Activated gamma-delta T cell treated with Interleukin-2 at 50 U/mL for 16 hours (primary cell): ENCODE measurements at regions not wholly inside any gene's neighbourhood (a gene's known extent, or its start where the extent isn't known, plus 50 kb on each side); places are given as distances from the start of the nearest gene placed in this dataset.
"Not testable (repeated sequence)": the region's sequence is repeated elsewhere in the genome, so short reads cannot be mapped to it uniquely, and the experiment has no call there.

Experiments
- DNase-seq: peaks from one replicate; pipeline ENCODE4 v3.0.0-alpha.2; 2020

GRCh38 chr1:219067350-219067712 is 106.3 kb upstream of the LYPLAL1 start:
- no peak for DNase-seq

DNA sequence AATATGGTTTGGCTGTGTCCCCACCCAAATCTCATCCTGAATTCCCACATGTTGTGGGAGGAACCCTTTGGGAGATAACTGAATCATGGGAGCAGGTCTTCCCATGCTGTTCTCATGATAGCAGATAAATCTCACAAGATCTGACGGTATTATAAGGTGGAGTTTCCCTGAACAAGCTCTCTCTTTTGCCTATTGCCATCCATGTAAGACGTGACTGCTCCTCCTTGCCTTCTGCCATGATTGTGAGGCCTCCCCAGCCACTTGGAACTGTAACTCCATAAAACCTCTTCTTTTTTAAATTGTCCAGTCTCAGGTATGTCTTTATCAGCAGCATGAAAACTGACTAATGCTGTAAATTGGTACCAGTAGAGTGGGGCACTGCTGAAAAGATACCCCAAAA is 103.3 kb upstream of the LYPLAL1 start:
- DNase-seq = not testable (repeated sequence)

DNA sequence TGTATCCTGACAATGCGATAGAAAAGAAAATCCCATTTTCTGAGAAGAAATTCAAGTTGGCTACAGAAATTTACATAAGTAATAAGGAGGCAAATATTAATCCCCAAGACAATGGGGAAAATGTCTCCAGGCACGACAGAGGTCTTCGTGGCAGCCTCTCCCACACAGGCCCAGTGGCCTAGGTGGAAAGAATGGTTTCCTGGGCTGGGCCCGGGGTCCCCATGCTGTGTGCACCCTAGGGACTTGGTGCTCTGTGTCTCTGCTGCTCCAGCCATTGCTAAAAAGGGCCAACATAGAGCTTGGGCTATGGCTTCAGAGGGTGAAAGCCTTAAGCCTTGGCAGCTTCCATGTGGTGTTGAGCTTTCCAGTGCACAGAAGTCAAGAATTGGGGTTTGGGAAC is 102.5 kb upstream of the LYPLAL1 start:
- no peak for DNase-seq

DNA sequence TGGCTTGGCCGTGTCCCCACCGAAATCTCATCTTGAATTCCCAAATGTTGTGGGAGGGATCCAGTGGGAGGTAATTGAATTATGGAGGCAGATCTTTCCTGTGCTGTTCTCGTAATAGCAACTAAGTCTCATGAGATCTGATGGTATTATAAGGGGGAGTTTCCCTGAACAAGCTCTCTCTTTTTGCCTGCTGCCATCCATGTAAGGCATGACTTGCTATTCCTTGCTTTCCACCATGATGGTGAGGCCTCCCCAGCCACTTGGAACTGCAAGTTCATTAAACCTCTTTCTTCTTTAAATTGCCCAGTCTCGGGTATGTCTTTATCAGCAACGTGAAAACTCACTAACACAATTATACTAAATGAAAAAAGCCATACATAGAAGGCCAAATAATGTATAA is 101.3 kb upstream of the LYPLAL1 start:
- no peak for DNase-seq

DNA sequence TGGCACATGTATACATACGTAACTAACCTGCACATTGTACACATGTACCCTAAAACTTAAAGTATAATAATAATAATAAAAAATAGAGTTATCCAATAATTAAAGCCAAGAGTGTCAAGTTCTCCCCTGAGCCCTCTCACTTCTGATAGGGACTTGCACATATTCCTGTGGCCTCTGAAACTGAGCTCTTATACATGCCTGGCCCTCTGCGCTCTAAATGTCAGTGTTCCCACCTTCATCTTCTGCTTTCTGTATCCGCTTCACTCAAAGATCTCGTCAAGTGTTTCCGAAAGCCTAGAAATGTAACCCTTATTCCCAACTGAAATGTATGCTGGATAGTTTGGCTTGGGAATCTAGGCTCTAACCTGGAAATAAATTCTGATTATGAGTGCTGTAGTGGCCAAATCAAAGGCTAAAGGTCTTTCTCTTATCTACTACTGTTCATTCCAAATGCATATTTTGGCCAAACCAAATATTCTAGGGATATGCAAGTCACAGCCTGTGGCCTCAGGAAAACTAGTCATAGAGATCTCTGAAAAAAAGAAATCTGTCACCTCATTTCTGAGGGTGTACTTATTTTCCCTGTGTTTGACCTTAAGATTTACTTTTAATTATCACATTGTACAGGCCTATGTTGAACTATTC is 99.5 kb upstream of the LYPLAL1 start:
- no peak for DNase-seq

- DNase-seq = no peak
Measured at GRCh38 chr1:219075121-219075879, 98.4 kb upstream of the LYPLAL1 start.

GRCh38 chr1:219076326-219076937 is 97.2 kb upstream of the LYPLAL1 start:
- DNase-seq = no peak

DNA sequence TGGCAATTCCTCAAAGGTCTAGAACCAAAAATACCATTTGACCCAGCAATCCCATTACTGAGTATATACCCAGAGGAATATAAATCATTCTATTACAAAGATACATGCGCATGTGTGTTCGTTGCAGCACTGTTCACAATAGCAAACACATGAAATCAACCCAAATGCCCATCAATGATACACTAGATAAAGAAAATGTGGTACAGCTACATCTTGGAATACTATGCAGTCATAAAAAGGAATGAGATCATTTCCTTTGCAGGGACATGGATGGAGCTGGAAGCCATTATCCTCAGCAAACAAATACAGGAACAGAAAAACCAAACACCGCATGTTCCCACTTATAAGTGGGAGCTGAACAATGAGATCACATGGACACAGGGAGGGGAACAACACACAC is 95.9 kb upstream of the LYPLAL1 start:
- DNase-seq = not testable (repeated sequence)

DNA sequence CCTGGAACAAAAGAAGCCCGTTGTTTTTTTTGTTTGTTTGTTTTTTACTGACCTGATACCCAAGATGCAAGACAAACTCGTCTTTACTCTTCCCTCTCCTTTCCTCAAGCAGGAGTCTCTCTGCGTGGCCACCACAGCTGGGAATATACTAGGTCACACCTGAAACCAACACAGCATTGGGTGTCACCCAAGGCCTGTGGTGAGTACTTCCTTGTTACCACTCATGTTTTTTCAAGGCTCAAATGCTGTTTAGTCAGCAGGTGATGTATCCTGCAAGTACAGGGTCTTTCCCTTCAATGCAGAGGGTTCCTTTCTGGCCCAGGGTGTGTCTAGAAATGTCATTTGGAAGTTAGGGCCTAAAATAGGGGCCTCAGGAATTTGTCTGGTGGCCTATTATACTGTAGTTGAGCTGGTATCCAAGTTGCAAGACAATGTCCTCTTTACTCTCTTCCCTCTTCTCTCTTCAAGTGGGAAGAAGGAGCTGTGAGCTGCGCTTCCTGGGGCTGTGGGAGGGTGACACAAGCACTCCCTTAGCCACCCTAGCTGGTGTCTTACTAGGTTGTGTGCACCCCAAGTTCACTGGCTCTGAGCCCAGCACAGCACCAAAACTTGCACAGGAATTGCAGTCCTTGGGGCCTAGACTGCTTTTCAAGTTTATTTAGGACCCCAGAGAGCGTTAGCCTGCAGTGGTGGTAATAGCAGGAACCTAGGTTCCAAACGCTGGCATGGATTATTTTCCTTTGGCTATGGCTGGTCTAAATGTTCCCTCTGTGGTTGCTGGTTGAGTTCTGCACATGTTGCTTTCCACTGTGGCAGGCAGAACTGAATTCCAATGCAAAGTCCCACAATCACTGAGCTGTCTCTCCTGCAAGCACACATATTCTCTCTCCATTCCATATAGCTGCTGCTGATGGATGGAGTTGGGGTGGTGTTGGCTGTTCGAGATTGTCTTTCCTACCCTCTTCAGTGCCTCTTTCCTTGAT is 91.4 kb upstream of the LYPLAL1 start:
- DNase-seq = no peak

DNA sequence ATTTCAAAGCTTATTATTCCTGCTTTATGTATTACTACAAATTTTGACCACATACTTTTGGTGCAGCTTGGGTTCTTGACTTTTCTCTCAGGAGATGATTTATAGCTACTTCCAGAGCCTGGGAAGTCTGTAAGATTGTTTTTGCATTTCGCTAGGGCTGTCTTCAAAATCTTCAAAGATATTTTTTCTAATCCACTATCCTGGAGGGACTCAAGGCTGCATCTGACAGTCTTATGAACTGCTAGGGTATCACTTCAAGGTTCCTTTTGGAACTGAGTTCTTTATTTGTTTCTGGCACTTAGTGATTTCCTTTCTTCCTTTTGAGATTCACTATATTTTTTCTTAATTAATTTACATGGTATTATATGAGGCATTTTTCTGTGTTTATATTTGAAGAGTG is 90.0 kb upstream of the LYPLAL1 start:
- DNase-seq = no peak

- no peak for DNase-seq
Measured at GRCh38 chr1:219085082-219085481, 88.6 kb upstream of the LYPLAL1 start.

GRCh38 chr1:219085988-219086387 is 87.7 kb upstream of the LYPLAL1 start:
- no peak for DNase-seq

DNA sequence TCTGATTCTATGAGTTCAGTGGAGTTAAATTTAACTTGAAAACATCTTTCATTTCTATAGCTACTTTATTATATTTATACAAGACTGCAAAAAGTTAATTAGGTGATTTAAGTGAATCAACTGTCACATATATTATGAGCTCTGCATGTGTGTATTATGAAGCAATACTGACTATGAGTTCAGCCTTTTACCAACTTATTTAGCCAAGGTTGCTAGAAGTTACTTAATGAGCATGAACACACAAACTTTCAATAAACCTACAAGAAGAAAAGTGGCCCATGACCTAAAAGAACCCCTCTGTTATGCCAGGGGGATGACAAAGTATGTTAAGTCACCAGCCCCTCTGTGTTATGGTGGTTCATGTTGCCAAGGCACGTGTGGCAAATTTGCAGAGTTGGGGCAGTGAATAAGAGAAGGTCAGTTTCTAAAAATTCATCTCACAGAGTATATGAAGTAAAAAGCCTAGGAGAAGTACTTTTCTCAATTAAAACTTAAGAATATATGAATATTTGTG is 86.7 kb upstream of the LYPLAL1 start:
- DNase-seq = no peak

DNA sequence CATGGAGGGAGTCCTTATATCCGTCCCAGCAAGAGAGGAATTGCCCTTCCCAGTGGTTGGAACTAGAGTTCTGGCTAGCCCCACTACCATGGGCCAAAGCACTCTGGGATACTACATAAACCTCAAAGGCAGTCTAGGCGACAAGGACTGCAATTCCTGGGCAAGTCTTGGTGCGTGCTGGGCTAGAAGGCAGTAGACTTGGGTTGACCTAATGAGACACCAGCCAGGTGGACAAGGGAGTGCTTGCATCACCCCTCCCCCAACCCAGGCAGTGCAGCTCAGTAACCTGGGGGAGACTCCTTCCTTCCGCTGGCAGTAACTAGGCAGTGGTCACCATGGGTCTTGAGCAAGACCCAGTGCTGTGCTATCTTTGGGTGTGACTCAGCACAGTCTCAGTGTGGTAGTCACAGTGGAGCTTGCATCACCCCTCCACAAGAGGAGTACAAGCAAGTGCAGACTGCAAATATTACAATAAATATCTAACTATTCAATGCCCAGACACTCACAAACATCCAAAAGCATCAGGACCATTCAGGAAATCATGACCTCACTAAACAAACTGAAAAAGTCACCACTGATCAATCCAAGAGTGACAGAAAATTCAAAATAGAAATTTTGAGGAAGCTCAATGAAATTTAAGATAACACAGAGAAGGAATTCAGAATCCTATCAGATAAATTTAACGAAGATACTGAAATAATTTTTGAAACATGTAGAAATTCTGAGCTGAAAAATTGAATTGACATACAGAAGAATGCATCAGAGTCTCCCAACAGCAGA is 84.7 kb upstream of the LYPLAL1 start:
- DNase-seq = no peak

DNA sequence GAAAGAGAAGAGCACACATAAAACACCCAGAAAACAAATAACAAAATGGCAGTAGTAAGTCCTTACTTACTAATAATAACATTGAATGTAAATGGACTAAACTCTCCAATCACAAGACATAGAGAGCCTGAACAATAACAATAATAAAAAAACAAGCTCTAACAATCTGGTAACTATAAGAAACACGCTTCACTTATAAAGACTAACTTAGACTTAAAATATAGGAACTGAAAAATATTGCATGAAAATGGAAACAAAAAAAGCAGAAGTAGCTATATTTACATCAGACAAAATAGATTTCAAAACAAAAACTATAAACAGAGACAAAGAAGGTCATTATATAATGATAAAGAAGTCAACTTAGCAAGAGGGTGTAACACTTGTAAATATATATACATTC is 83.1 kb upstream of the LYPLAL1 start:
- DNase-seq = no peak

- no peak for DNase-seq
Measured at GRCh38 chr1:219092206-219092605, 81.5 kb upstream of the LYPLAL1 start.

DNA sequence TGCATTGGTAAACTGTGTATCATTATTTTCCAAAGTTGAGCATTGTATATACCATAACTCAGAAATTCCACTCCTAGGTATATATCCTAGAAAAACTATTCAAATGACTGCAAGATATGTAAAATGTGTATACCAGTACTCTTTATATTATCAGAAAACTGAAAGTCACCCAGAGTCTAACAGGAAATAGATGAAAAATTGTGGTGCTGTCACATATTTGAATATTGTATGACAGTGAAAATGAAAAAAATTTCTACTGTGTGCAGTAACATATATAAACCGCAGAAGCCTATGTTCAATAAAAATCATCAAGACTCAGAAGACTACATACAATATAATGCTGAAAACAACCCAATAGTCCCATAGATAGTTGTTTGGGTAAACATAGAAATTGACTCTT is 74.4 kb upstream of the LYPLAL1 start:
- DNase-seq = no peak

GRCh38 chr1:219100059-219100458 is 73.6 kb upstream of the LYPLAL1 start:
- DNase-seq = no peak

- not testable (repeated sequence) for DNase-seq
Measured at GRCh38 chr1:219102466-219102865, 71.2 kb upstream of the LYPLAL1 start.

- DNase-seq = no peak
Measured at GRCh38 chr1:219105893-219106292, 67.8 kb upstream of the LYPLAL1 start.

DNA sequence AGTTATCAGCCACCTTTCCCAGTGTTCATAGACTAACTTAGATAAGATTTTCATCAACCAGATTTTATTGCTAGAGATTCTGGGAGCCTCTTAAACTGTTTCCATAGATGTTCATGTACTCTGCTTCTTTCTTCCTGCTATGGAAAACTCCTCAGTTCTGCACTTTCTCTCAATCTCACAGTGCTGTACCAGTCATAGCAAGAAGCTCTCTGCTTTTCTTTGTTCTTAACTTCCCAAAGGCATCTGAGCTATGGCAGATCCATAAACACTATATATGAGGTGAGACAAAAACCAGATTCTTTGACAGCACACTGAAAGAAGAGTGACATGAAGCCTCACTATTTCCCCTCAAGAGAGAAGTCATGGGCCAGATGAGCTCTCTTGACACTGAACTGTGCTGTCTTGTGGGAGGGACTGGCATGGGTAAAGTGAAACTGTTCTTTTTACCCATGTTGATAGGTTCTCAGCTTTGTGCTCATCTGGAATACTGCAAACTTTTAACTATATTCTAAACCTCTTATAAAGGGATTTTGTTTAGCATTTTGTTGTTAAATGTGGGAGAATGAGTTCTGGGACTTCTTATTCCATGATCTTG is 64.2 kb upstream of the LYPLAL1 start:
- DNase-seq = no peak

- no peak for DNase-seq
Measured at GRCh38 chr1:219113261-219113660, 60.4 kb upstream of the LYPLAL1 start.
